Bronchial epithelial cell (primary cell): ENCODE measurements at regions not wholly inside any gene's neighbourhood (a gene's known extent, or its start where the extent isn't known, plus 50 kb on each side); places are given as distances from the start of the nearest gene placed in this dataset.
"Not testable (repeated sequence)": the region's sequence is repeated elsewhere in the genome, so short reads cannot be mapped to it uniquely, and the experiment has no call there.

Source experiments
- DNase-seq: peaks from one replicate; pipeline ENCODE4 v3.0.0-alpha.2; 2010; ENCODE audit warnings: low read depth
- FAIRE-seq: peaks from 2 replicates; lab custom pipeline; 2011; peaks lifted over from hg19 to GRCh38; lab: Jason Lieb, UNC
- H3K27me3 ChIP-seq: 2 replicates; pipeline ENCODE4 v1.5.1; 2011; ENCODE audit warnings: low read length; ENCODE audit not compliant: control insufficient read depth, insufficient read depth
- H3K36me3 ChIP-seq: 2 replicates; pipeline ENCODE4 v1.5.1; 2011; ENCODE audit warnings: low read length; ENCODE audit not compliant: control insufficient read depth, insufficient read depth
- H3K4me3 ChIP-seq: 2 replicates; pipeline ENCODE4 v1.5.1; 2011; ENCODE audit warnings: mild to moderate bottlenecking, low read depth, low read length, control low read depth
- TF ChIP-seq, protein P1 (sequence below): IDR thresholded peaks from 2 replicates; pipeline ENCODE4 v1.5.1; 2011; ENCODE audit warnings: mild to moderate bottlenecking, moderate library complexity, low read length, control low read depth, inconsistent platforms; ENCODE audit not compliant: insufficient read depth, severe bottlenecking

GRCh38 chr3:191566469-191566868 is 105.5 kb downstream of the PYDC2 start:
- FAIRE-seq (no peak), DNase-seq (peak; percentile 60)
- TF ChIP-seq, protein P1, sequence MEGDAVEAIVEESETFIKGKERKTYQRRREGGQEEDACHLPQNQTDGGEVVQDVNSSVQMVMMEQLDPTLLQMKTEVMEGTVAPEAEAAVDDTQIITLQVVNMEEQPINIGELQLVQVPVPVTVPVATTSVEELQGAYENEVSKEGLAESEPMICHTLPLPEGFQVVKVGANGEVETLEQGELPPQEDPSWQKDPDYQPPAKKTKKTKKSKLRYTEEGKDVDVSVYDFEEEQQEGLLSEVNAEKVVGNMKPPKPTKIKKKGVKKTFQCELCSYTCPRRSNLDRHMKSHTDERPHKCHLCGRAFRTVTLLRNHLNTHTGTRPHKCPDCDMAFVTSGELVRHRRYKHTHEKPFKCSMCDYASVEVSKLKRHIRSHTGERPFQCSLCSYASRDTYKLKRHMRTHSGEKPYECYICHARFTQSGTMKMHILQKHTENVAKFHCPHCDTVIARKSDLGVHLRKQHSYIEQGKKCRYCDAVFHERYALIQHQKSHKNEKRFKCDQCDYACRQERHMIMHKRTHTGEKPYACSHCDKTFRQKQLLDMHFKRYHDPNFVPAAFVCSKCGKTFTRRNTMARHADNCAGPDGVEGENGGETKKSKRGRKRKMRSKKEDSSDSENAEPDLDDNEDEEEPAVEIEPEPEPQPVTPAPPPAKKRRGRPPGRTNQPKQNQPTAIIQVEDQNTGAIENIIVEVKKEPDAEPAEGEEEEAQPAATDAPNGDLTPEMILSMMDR, result no peak

DNA sequence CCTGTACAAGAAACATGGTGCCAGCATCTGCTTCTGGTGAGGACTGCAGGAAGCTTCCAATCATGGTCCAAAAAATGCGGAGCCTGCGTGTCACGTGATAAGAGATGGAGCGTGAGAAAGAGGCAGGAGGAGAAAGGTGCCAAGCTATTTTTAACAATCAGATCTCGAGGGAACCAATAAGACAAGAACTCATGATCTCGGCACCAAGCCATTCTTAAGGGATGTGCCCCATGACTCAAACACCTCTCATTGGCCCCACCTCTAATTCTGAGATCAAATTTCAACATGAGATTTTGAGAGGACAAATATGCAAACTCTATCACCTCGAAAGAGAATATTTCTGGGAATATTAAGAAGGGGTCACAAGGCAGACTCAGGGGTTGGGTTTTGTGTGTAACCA is 107.2 kb downstream of the PYDC2 start:
- DNase-seq, result peak; percentile 5
- no peak for FAIRE-seq
- H3K36me3 ChIP-seq, result no peaks in the 10 kb centered on the region
- TF ChIP-seq, protein P1, result no peak
- no peak overlapping the region for H3K4me3 ChIP-seq
- no peaks in the 10 kb centered on the region for H3K27me3 ChIP-seq

More at GRCh38 chr3:191566469-191566868, 105.5 kb downstream of the PYDC2 start:
- no peaks in the 10 kb centered on the region for H3K27me3 ChIP-seq
- H3K36me3 ChIP-seq, result no peaks in the 10 kb centered on the region
- H3K4me3 ChIP-seq, result no peak overlapping the region

DNA sequence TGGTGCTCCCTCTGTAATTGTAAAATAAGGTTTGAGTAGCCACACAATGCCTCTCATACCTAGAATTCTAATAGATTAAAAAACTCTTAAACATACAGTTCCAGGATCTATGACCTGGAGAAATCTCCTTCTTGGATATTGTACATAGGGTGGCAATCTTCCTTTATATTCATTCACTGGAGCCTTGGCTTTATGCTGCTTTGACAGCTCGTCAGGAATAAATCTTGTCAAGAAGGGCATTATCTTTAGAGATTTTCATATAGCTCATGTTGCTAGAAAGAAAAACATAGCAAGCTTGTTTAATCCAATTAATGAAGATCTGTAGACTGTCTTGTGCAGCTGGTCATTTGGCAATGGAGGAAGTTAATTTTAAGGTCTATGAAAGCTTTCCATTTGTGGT is 131.1 kb downstream of the PYDC2 start:
- TF ChIP-seq, protein P1, result no peak
- DNase-seq (no peak), FAIRE-seq (no peak)
- no peaks in the 10 kb centered on the region for H3K36me3 ChIP-seq
- no peaks in the 10 kb centered on the region for H3K27me3 ChIP-seq
- H3K4me3 ChIP-seq, result no peak overlapping the region

GRCh38 chr3:191593486-191593885 is 132.5 kb downstream of the PYDC2 start:
- FAIRE-seq (peak; percentile 52), DNase-seq (no peak)
- Histone ChIP-seq H3K36me3 (no peaks in the 10 kb centered on the region), H3K4me3 (no peak overlapping the region), H3K27me3 (no peaks in the 10 kb centered on the region)
- TF ChIP-seq, protein P1, result no peak

GRCh38 chr3:191615511-191615910 is 154.5 kb downstream of the PYDC2 start:
- H3K4me3 ChIP-seq, DNase-seq, H3K36me3 ChIP-seq, H3K27me3 ChIP-seq, FAIRE-seq: not testable (repeated sequence)

GRCh38 chr3:191624299-191624698 is 163.3 kb downstream of the PYDC2 start:
- TF ChIP-seq, protein P1, result no peak
- H3K4me3 ChIP-seq, result no peak overlapping the region
- DNase-seq (no peak), FAIRE-seq (no peak)
- no peaks in the 10 kb centered on the region for H3K36me3 ChIP-seq
- H3K27me3 ChIP-seq, result no peaks in the 10 kb centered on the region
